ENCODE measurements at regions not wholly inside any gene's neighbourhood (a gene's known extent, or its start where the extent isn't known, plus 50 kb on each side); places are given as distances from the start of the nearest gene placed in this dataset.
A peak's percentile ranks its signal among the peaks of the same experiment; 100 is the strongest.

- ChIA-PET CTCF (no interaction called here), POLR2A (ENCODE audit: low non-redundant PET) (no interaction called here)
- DNase-seq (ENCODE audit: low spot score): peak; percentile 4
- TF ChIP-seq CTCF (conservative IDR thresholded peaks at IDR 0.05; ENCODE audit: low read depth): no peak
- H3K27ac ChIP-seq: no peak overlapping the region
Measured at GRCh38 chr6:74222768-74223333, 526.8 kb downstream of the CD109 start.

- no peak overlapping the region for H3K27ac ChIP-seq
- ChIA-PET POLR2A (ENCODE audit: low non-redundant PET) (no interaction called here), CTCF (no interaction called here)
- DNase-seq (ENCODE audit: low spot score): no peak
- no peak for TF ChIP-seq CTCF (conservative IDR thresholded peaks at IDR 0.05; ENCODE audit: low read depth)
Measured at GRCh38 chr6:74213995-74214394, 518.0 kb downstream of the CD109 start.

- POLR2A ChIA-PET (ENCODE audit: low non-redundant PET): no interaction called here
- CTCF ChIA-PET: interaction anchor here (0.6 to 0.7 kb wide), 2 partner anchors 240 to 630 kb away, joined by 3 read pairs; no protein-coding TSS in a partner anchor
- TF ChIP-seq CTCF (conservative IDR thresholded peaks at IDR 0.05; ENCODE audit: low read depth): no peak
- H3K27ac ChIP-seq: no peak overlapping the region
- no peak for DNase-seq (ENCODE audit: low spot score)
Measured at GRCh38 chr6:74208239-74208638, 512.2 kb downstream of the CD109 start.

GRCh38 chr6:74199215-74199915 lies 503.4 kb downstream of the CD109 start:
- POLR2A ChIA-PET (ENCODE audit: low non-redundant PET): no interaction called here
- DNase-seq (ENCODE audit: low spot score): no peak
- TF ChIP-seq CTCF (conservative IDR thresholded peaks at IDR 0.05; ENCODE audit: low read depth): no peak
- CTCF ChIA-PET: no interaction called here
- H3K27ac ChIP-seq: no peak overlapping the region

- ChIA-PET CTCF (no interaction called here), POLR2A (ENCODE audit: low non-redundant PET) (no interaction called here)
- no peak overlapping the region for H3K27ac ChIP-seq
- no peak for DNase-seq (ENCODE audit: low spot score)
- no peak for TF ChIP-seq CTCF (conservative IDR thresholded peaks at IDR 0.05; ENCODE audit: low read depth)
Measured at GRCh38 chr6:74197310-74197709, 501.3 kb downstream of the CD109 start.

GRCh38 chr6:74187811-74188210 lies 491.8 kb downstream of the CD109 start:
- CTCF ChIA-PET: no interaction called here
- H3K27ac ChIP-seq: no peak overlapping the region
- POLR2A ChIA-PET (ENCODE audit: low non-redundant PET): no interaction called here
- TF ChIP-seq CTCF (conservative IDR thresholded peaks at IDR 0.05; ENCODE audit: low read depth): no peak
- no peak for DNase-seq (ENCODE audit: low spot score)
